ENCODE measurements at regions not wholly inside any gene's neighbourhood (a gene's known extent, or its start where the extent isn't known, plus 50 kb on each side); places are given as distances from the start of the nearest gene placed in this dataset.

DNA sequence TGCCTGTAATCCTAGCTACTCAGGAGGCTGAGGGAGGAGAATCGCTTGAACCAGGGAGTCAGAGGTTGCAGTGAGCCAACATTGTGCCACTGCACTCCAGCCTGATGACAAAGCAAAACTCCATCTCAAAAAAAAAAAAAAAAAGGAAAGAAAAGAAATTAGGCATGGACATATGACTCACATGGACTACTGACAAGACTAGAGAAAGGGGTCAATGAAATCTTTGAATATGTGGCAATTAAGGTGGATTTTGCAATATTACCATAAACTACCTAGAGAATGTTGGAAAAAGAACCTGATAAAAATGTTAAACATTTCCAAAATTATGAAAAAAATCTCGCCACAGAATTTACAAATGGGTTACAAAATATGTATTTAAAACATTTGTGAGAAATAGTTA lies 873.6 kb downstream of the C12orf50 start:
- no peak for TF ChIP-seq EP300 (conservative IDR thresholded peaks at IDR 0.05; ENCODE audit: poor library complexity, severe bottlenecking)
- TF ChIP-seq, protein P1, sequence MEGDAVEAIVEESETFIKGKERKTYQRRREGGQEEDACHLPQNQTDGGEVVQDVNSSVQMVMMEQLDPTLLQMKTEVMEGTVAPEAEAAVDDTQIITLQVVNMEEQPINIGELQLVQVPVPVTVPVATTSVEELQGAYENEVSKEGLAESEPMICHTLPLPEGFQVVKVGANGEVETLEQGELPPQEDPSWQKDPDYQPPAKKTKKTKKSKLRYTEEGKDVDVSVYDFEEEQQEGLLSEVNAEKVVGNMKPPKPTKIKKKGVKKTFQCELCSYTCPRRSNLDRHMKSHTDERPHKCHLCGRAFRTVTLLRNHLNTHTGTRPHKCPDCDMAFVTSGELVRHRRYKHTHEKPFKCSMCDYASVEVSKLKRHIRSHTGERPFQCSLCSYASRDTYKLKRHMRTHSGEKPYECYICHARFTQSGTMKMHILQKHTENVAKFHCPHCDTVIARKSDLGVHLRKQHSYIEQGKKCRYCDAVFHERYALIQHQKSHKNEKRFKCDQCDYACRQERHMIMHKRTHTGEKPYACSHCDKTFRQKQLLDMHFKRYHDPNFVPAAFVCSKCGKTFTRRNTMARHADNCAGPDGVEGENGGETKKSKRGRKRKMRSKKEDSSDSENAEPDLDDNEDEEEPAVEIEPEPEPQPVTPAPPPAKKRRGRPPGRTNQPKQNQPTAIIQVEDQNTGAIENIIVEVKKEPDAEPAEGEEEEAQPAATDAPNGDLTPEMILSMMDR (IDR thresholded peaks at IDR 0.05; ENCODE audit: poor library complexity, severe bottlenecking), result no peak
- TF ChIP-seq TAF1 (IDR thresholded peaks at IDR 0.05; ENCODE audit: low read depth), result no peak
- no peak for TF ChIP-seq RAD21 (conservative IDR thresholded peaks at IDR 0.05)

All from neural cell (in vitro differentiated cells).